ENCODE measurements at regions not wholly inside any gene's neighbourhood (a gene's known extent, or its start where the extent isn't known, plus 50 kb on each side); places are given as distances from the start of the nearest gene placed in this dataset.
"Not testable (repeated sequence)": the region's sequence is repeated elsewhere in the genome, so short reads cannot be mapped to it uniquely, and the experiment has no call there.

- DNase-seq: not testable (repeated sequence)
Measured at GRCh38 chr17:27365329-27365945, 71.5 kb downstream of the WSB1 start.

- DNase-seq: no peak
Measured at GRCh38 chr17:27366437-27366836, 72.5 kb downstream of the WSB1 start.

- no peak for DNase-seq
Measured at GRCh38 chr17:27367121-27367981, 73.4 kb downstream of the WSB1 start.

GRCh38 chr17:27368151-27368795 lies 74.4 kb downstream of the WSB1 start:
- DNase-seq: no peak

- DNase-seq: no peak
Measured at GRCh38 chr17:27368980-27369379, 75.1 kb downstream of the WSB1 start.

GRCh38 chr17:27370776-27371175 lies 76.9 kb downstream of the WSB1 start:
- DNase-seq: no peak

- not testable (repeated sequence) for DNase-seq
Measured at GRCh38 chr17:27373695-27374094, 79.8 kb downstream of the WSB1 start.

- no peak for DNase-seq
Measured at GRCh38 chr17:27376637-27377547, 79.4 kb upstream of the KSR1 start.

- no peak for DNase-seq
Measured at GRCh38 chr17:27378482-27379175, 77.6 kb upstream of the KSR1 start.

- peak; percentile 62 for DNase-seq
Measured at GRCh38 chr17:27379888-27380533, 76.2 kb upstream of the KSR1 start.

GRCh38 chr17:27380551-27380950 lies 75.7 kb upstream of the KSR1 start:
- no peak for DNase-seq

- peak; percentile 32 for DNase-seq
Measured at GRCh38 chr17:27381007-27381501, 75.2 kb upstream of the KSR1 start.

GRCh38 chr17:27382025-27382424 lies 74.2 kb upstream of the KSR1 start:
- DNase-seq: no peak

- no peak for DNase-seq
Measured at GRCh38 chr17:27384261-27384701, 72.0 kb upstream of the KSR1 start.

- DNase-seq: no peak
Measured at GRCh38 chr17:27384726-27385125, 71.5 kb upstream of the KSR1 start.

- DNase-seq: no peak
Measured at GRCh38 chr17:27385626-27386025, 70.6 kb upstream of the KSR1 start.

- DNase-seq: no peak
Measured at GRCh38 chr17:27386206-27387075, 69.8 kb upstream of the KSR1 start.

- no peak for DNase-seq
Measured at GRCh38 chr17:27389542-27390140, 66.6 kb upstream of the KSR1 start.

- DNase-seq: no peak
Measured at GRCh38 chr17:27390540-27390939, 65.7 kb upstream of the KSR1 start.
